Endothelial cell of umbilical vein (primary cell): ENCODE measurements at regions not wholly inside any gene's neighbourhood (a gene's known extent, or its start where the extent isn't known, plus 50 kb on each side); places are given as distances from the start of the nearest gene placed in this dataset.

Source experiments
- BruUV-seq: library from RNA; stranded (reverse); fragments of 400-500 nt; replicated peaks from 2 replicates; lab custom pipeline; 2021; lab: Mats Ljungman, UMichigan
- CTCF ChIA-PET: fragments of 300-600, 350-600 bp; sonication (Branson Sonifier 250); formaldehyde crosslinking; loops from one replicate; lab custom pipeline; 2021; ENCODE audit warnings: antibody characterized with exemption, inconsistent platforms; lab: Charles Lee
- POLR2A ChIA-PET: fragments of 300-600, 350-600 bp; sonication (Branson Sonifier 250); formaldehyde crosslinking; loops from one replicate; lab custom pipeline; 2021; ENCODE audit warnings: antibody characterized with exemption, inconsistent platforms; lab: Charles Lee
- DNase-seq: peaks from one replicate; pipeline ENCODE4 v3.0.0-alpha.2; 2011; ENCODE audit warnings: low read depth, low spot score
- FAIRE-seq: peaks from 2 replicates; lab custom pipeline; 2011; peaks lifted over from hg19 to GRCh38; lab: Jason Lieb, UNC
- H2AFZ ChIP-seq: 2 replicates; pipeline ENCODE4 v1.6.0; 2012; ENCODE audit warnings: low read depth, low read length, control low read depth, inconsistent platforms
- H3K27ac ChIP-seq: 2 replicates; pipeline ENCODE4 v1.5.1; 2011; ENCODE audit warnings: low read depth, mild to moderate bottlenecking, control low read depth, low read length, moderate library complexity; ENCODE audit not compliant: insufficient read depth
- H3K27me3 ChIP-seq, 2 experiments: 2 replicates each; pipeline versions ENCODE4 v1.6.0 to v1.6.1; 2011; ENCODE audit warnings: low read length in 2 of 2, mixed read lengths in 1 of 2; ENCODE audit not compliant: control insufficient read depth in 2 of 2, insufficient read depth in 2 of 2
- H3K36me3 ChIP-seq, 2 experiments: 2 replicates in 1 of 2; 3 replicates in 1 of 2; pipeline ENCODE4 v1.5.1; 2011; ENCODE audit warnings: low read length in 2 of 2, mild to moderate bottlenecking in 1 of 2, moderate library complexity in 1 of 2; ENCODE audit not compliant: control insufficient read depth in 2 of 2, insufficient read depth in 2 of 2; ENCODE audit errors: extremely low read depth in 1 of 2
- H3K4me1 ChIP-seq: 3 replicates; pipeline ENCODE4 v1.5.1; 2011; ENCODE audit warnings: mild to moderate bottlenecking, low read length; ENCODE audit not compliant: control insufficient read depth, insufficient read depth; ENCODE audit errors: extremely low read depth
- H3K4me2 ChIP-seq: 2 replicates; pipeline ENCODE4 v1.6.1; 2011; ENCODE audit warnings: low read length, control low read depth, mixed read lengths; ENCODE audit not compliant: insufficient read depth
- H3K4me3 ChIP-seq, 3 experiments: fragments of 200-600 bp in 1 of 3; sonication (generic), shearing (Covaris generic) in 1 of 3; replicated peaks in 1 of 3; 2 replicates each; pipeline ENCODE4 v1.5.1; 2011 to 2016; ENCODE audit warnings: control low read depth in 3 of 3, low read length in 3 of 3, mild to moderate bottlenecking in 2 of 3, inconsistent platforms in 1 of 3, low read depth in 1 of 3, moderate library complexity in 1 of 3; ENCODE audit not compliant: insufficient read depth in 1 of 3
- H3K79me2 ChIP-seq: 2 replicates; pipeline ENCODE4 v1.6.0; 2012; ENCODE audit warnings: low read length, inconsistent platforms; ENCODE audit not compliant: control insufficient read depth, insufficient read depth
- H3K9ac ChIP-seq: replicated peaks from 2 replicates; pipeline ENCODE3; 2011; ENCODE audit warnings: low read length, control low read depth; ENCODE audit not compliant: insufficient read depth; ENCODE audit errors: extremely low read depth
- H3K9me1 ChIP-seq: replicated peaks from 3 replicates; pipeline ENCODE4 v1.6.0; 2011; ENCODE audit warnings: mild to moderate bottlenecking, low read length; ENCODE audit not compliant: control insufficient read depth, insufficient read depth; ENCODE audit errors: extremely low read depth
- H3K9me3 ChIP-seq: replicated peaks from 2 replicates; pipeline ENCODE4 v1.5.1; 2012; ENCODE audit warnings: low read length, inconsistent platforms; ENCODE audit not compliant: control insufficient read depth, insufficient read depth
- H4K20me1 ChIP-seq: replicated peaks from 2 replicates; pipeline ENCODE3; 2011; ENCODE audit warnings: mild to moderate bottlenecking, low read length; ENCODE audit not compliant: control insufficient read depth, insufficient read depth; ENCODE audit errors: extremely low read depth
- CTCF ChIP-seq, 2 donors: IDR thresholded peaks; 1 replicate in 1 of 2; 2 replicates in 1 of 2; pipeline ENCODE4 v1.5.1; 2011; ENCODE audit warnings: low read length in 2 of 2, mild to moderate bottlenecking in 2 of 2, moderate library complexity in 2 of 2, control low read depth in 1 of 2, inconsistent platforms in 1 of 2, low read depth in 1 of 2; ENCODE audit not compliant: insufficient read depth in 1 of 2; ENCODE audit errors: extremely low read depth in 1 of 2
- EZH2 ChIP-seq: IDR thresholded peaks from 2 replicates; pipeline ENCODE4 v1.6.1; 2012; ENCODE audit warnings: borderline replicate concordance, low read depth, mild to moderate bottlenecking, moderate library complexity, low read length, inconsistent platforms; ENCODE audit not compliant: severe bottlenecking
- FOS ChIP-seq: IDR thresholded peaks from 2 replicates; pipeline ENCODE4 v1.6.1; 2011; ENCODE audit warnings: mild to moderate bottlenecking, low read length, moderate library complexity, borderline replicate concordance; ENCODE audit not compliant: insufficient read depth
- GATA2 ChIP-seq: IDR thresholded peaks from 2 replicates; pipeline ENCODE4 v1.7.0; 2011; ENCODE audit warnings: low read depth, mild to moderate bottlenecking, moderate library complexity, mixed read lengths, low read length; ENCODE audit not compliant: insufficient read length, insufficient read depth
- JUN ChIP-seq: IDR thresholded peaks from 2 replicates; pipeline ENCODE4 v1.6.1; 2011; ENCODE audit warnings: borderline replicate concordance, low read depth; ENCODE audit not compliant: insufficient read length, insufficient read depth
- MAX ChIP-seq: IDR thresholded peaks from 2 replicates; pipeline ENCODE4 v1.6.1; 2011; ENCODE audit not compliant: insufficient read depth, insufficient read length
- POLR2AphosphoS5 ChIP-seq: IDR thresholded peaks from 2 replicates; pipeline ENCODE4 v1.6.1; 2012; ENCODE audit warnings: low read depth, mild to moderate bottlenecking, control low read depth, low read length, moderate library complexity; ENCODE audit not compliant: insufficient read depth
- dilution Hi-C: fragments of 300-500 bp; cut with MboI; formaldehyde crosslinking; loops from one replicate; pipeline ENCODE4 v1.15.0; 2019; ENCODE audit warnings: low sequenced_read_pairs; ENCODE audit not compliant: extremely low pct_ligation_motif_present
- intact Hi-C: fragments of 100-400 bp; cut with micrococcal nuclease; formaldehyde crosslinking; loops from one replicate; pipeline ENCODE4 v1.10.0; 2022

GRCh38 chr4:147175460-147176025 is 229.9 kb upstream of the TTC29 start:
- FAIRE-seq, result no peak
- no TSS peak for BruUV-seq
- CTCF ChIA-PET, result no interaction called here

More at GRCh38 chr4:147175460-147176025, 229.9 kb upstream of the TTC29 start:
- H3K36me3 ChIP-seq, result no peaks in the 10 kb centered on the region
- H3K4me3 ChIP-seq, result no peak overlapping the region
- POLR2A ChIA-PET, result no interaction called here
- TF ChIP-seq GATA2 (no peak), CTCF (IDR thresholded peaks at IDR 0.05; ENCODE audit: extremely low read depth in 1 of 2, insufficient read depth in 1 of 2, low read depth in 1 of 2, low read length in 2 of 2) (no peak), JUN (no peak), POLR2AphosphoS5 (no peak), EZH2 (no peak), FOS (no peak), MAX (no peak)
- H2AFZ ChIP-seq, result no peak overlapping the region
- DNase-seq, result no peak
- H3K9ac ChIP-seq, result no peak overlapping the region
- no peaks in the 10 kb centered on the region for H3K79me2 ChIP-seq
- intact Hi-C loops (no loop called here), dilution Hi-C loops (no loop called here)
- H3K4me2 ChIP-seq, result no peak overlapping the region
- H4K20me1 ChIP-seq, result no peaks in the 10 kb centered on the region
- no peaks in the 10 kb centered on the region for H3K9me1 ChIP-seq
- H3K27me3 ChIP-seq, result no peaks in the 10 kb centered on the region
- no peak overlapping the region for H3K27ac ChIP-seq
- no peaks in the 10 kb centered on the region for H3K9me3 ChIP-seq
- no peaks in the 10 kb centered on the region for H3K4me1 ChIP-seq
